ENCODE measurements at regions not wholly inside any gene's neighbourhood (a gene's known extent, or its start where the extent isn't known, plus 50 kb on each side); places are given as distances from the start of the nearest gene placed in this dataset.

GRCh38 chr14:104334424-104335161 lies 196.2 kb downstream of the KIF26A start:
- Histone ChIP-seq H4K12ac (ENCODE audit: low read depth, low read length) (no peak overlapping the region), H3K4ac (ENCODE audit: low read depth, low read length) (no peak overlapping the region), H2BK5ac (ENCODE audit: low read depth, low read length, poor library complexity) (no peak overlapping the region), H2AFZ (ENCODE audit: insufficient read depth, low read length, poor library complexity) (no peak overlapping the region), H2BK12ac (ENCODE audit: low read length) (no peak overlapping the region), H3K79me2 (ENCODE audit: control insufficient read depth, insufficient read depth, low read length, poor library complexity) (no peaks in the 10 kb centered on the region), H3K23ac (ENCODE audit: low read length) (no peak overlapping the region), H3K27me3 (ENCODE audit: insufficient read depth, low read length) (no peaks in the 10 kb centered on the region), H4K8ac (ENCODE audit: low read depth, low read length) (no peak overlapping the region), H3K36me3 (ENCODE audit: control insufficient read depth in 1 of 2, insufficient read depth in 2 of 2, low read length in 2 of 2) (no peaks in the 10 kb centered on the region), H3K79me1 (ENCODE audit: low read length) (no peaks in the 10 kb centered on the region), H3K27ac (ENCODE audit: low read depth, low read length) (no peak overlapping the region), H2AK5ac (ENCODE audit: low read length) (no peak overlapping the region), H3K9me3 (ENCODE audit: insufficient read depth, low read depth, low read length) (peaks cover 3% of the 10 kb centered on the region), H3K4me2 (ENCODE audit: low read length) (no peak overlapping the region), H4K91ac (ENCODE audit: low read depth, low read length) (no peak overlapping the region), H3K4me1 (ENCODE audit: control insufficient read depth in 1 of 2, insufficient read depth in 2 of 2, low read length in 2 of 2) (no peaks in the 10 kb centered on the region), H3K4me3 (ENCODE audit: low read depth, low read length) (no peak overlapping the region), H3K9ac (ENCODE audit: low read length) (no peak overlapping the region), H3K18ac (ENCODE audit: low read length) (no peak overlapping the region), H2BK120ac (ENCODE audit: insufficient read depth, low read length, poor library complexity) (no peak overlapping the region), H3K14ac (ENCODE audit: low read length) (no peak overlapping the region)
- no peak for DNase-seq
- WGBS (ENCODE audit: extremely low coverage, insufficient coverage, insufficient read length), result no CpG with 5 or more reads among the region's 31 CpGs

- no peak overlapping the region for H2BK5ac ChIP-seq (ENCODE audit: low read depth, low read length, poor library complexity)
- H3K23ac ChIP-seq (ENCODE audit: low read length), result no peak overlapping the region
- H3K79me1 ChIP-seq (ENCODE audit: low read length), result no peaks in the 10 kb centered on the region
- DNase-seq, result no peak
- no peak overlapping the region for H2BK12ac ChIP-seq (ENCODE audit: low read length)
- H3K18ac ChIP-seq (ENCODE audit: low read length), result no peak overlapping the region
- peaks cover 2% of the 10 kb centered on the region for H3K9me3 ChIP-seq (ENCODE audit: insufficient read depth, low read depth, low read length)
- H4K91ac ChIP-seq (ENCODE audit: low read depth, low read length), result no peak overlapping the region
- H3K27me3 ChIP-seq (ENCODE audit: insufficient read depth, low read length), result no peaks in the 10 kb centered on the region
- H3K4ac ChIP-seq (ENCODE audit: low read depth, low read length), result no peak overlapping the region
- H3K14ac ChIP-seq (ENCODE audit: low read length), result no peak overlapping the region
- WGBS (ENCODE audit: extremely low coverage, insufficient coverage, insufficient read length), result no CpG with 5 or more reads among the region's 4 CpGs
- no peak overlapping the region for H2BK120ac ChIP-seq (ENCODE audit: insufficient read depth, low read length, poor library complexity)
- H3K4me1 ChIP-seq (ENCODE audit: control insufficient read depth in 1 of 2, insufficient read depth in 2 of 2, low read length in 2 of 2), result no peaks in the 10 kb centered on the region
- no peaks in the 10 kb centered on the region for H3K79me2 ChIP-seq (ENCODE audit: control insufficient read depth, insufficient read depth, low read length, poor library complexity)
- no peak overlapping the region for H2AK5ac ChIP-seq (ENCODE audit: low read length)
- H4K12ac ChIP-seq (ENCODE audit: low read depth, low read length), result no peak overlapping the region
- no peak overlapping the region for H4K8ac ChIP-seq (ENCODE audit: low read depth, low read length)
- no peaks in the 10 kb centered on the region for H3K36me3 ChIP-seq (ENCODE audit: control insufficient read depth in 1 of 2, insufficient read depth in 2 of 2, low read length in 2 of 2)
- no peak overlapping the region for H3K27ac ChIP-seq (ENCODE audit: low read depth, low read length)
- H2AFZ ChIP-seq (ENCODE audit: insufficient read depth, low read length, poor library complexity), result no peak overlapping the region
- H3K4me2 ChIP-seq (ENCODE audit: low read length), result no peak overlapping the region
- H3K9ac ChIP-seq (ENCODE audit: low read length), result no peak overlapping the region
- H3K4me3 ChIP-seq (ENCODE audit: low read depth, low read length), result no peak overlapping the region
These were observed 196.8 kb downstream of the KIF26A start for GRCh38 chr14:104335176-104335575.

- Histone ChIP-seq H3K9me3 (ENCODE audit: insufficient read depth, low read depth, low read length) (peaks cover 2% of the 10 kb centered on the region), H2BK12ac (ENCODE audit: low read length) (no peak overlapping the region), H3K4me3 (ENCODE audit: low read depth, low read length) (no peak overlapping the region), H3K18ac (ENCODE audit: low read length) (no peak overlapping the region), H2BK5ac (ENCODE audit: low read depth, low read length, poor library complexity) (no peak overlapping the region), H3K27me3 (ENCODE audit: insufficient read depth, low read length) (no peaks in the 10 kb centered on the region), H3K79me2 (ENCODE audit: control insufficient read depth, insufficient read depth, low read length, poor library complexity) (no peaks in the 10 kb centered on the region), H3K14ac (ENCODE audit: low read length) (no peak overlapping the region), H3K4me2 (ENCODE audit: low read length) (no peak overlapping the region), H3K27ac (ENCODE audit: low read depth, low read length) (no peak overlapping the region), H4K12ac (ENCODE audit: low read depth, low read length) (no peak overlapping the region), H2BK120ac (ENCODE audit: insufficient read depth, low read length, poor library complexity) (no peak overlapping the region), H3K23ac (ENCODE audit: low read length) (no peak overlapping the region), H2AK5ac (ENCODE audit: low read length) (no peak overlapping the region), H3K4ac (ENCODE audit: low read depth, low read length) (no peak overlapping the region), H3K79me1 (ENCODE audit: low read length) (no peaks in the 10 kb centered on the region), H4K91ac (ENCODE audit: low read depth, low read length) (no peak overlapping the region), H4K8ac (ENCODE audit: low read depth, low read length) (no peak overlapping the region), H3K4me1 (ENCODE audit: control insufficient read depth in 1 of 2, insufficient read depth in 2 of 2, low read length in 2 of 2) (no peaks in the 10 kb centered on the region), H3K36me3 (ENCODE audit: control insufficient read depth in 1 of 2, insufficient read depth in 2 of 2, low read length in 2 of 2) (no peaks in the 10 kb centered on the region), H3K9ac (ENCODE audit: low read length) (no peak overlapping the region), H2AFZ (ENCODE audit: insufficient read depth, low read length, poor library complexity) (no peak overlapping the region)
- WGBS (ENCODE audit: extremely low coverage, insufficient coverage, insufficient read length), result no CpG with 5 or more reads among the region's 12 CpGs
- DNase-seq, result no peak
These were observed 197.2 kb downstream of the KIF26A start for GRCh38 chr14:104335611-104336010.

GRCh38 chr14:104337351-104337750 lies 199.0 kb downstream of the KIF26A start:
- H2BK5ac ChIP-seq (ENCODE audit: low read depth, low read length, poor library complexity), result no peak overlapping the region
- no peak overlapping the region for H3K4me3 ChIP-seq (ENCODE audit: low read depth, low read length)
- no peak overlapping the region for H3K4me2 ChIP-seq (ENCODE audit: low read length)
- H3K18ac ChIP-seq (ENCODE audit: low read length), result no peak overlapping the region
- no peaks in the 10 kb centered on the region for H3K27me3 ChIP-seq (ENCODE audit: insufficient read depth, low read length)
- H2BK120ac ChIP-seq (ENCODE audit: insufficient read depth, low read length, poor library complexity), result no peak overlapping the region
- no peak overlapping the region for H3K14ac ChIP-seq (ENCODE audit: low read length)
- no peaks in the 10 kb centered on the region for H3K79me1 ChIP-seq (ENCODE audit: low read length)
- no peak overlapping the region for H2BK12ac ChIP-seq (ENCODE audit: low read length)
- no peaks in the 10 kb centered on the region for H3K79me2 ChIP-seq (ENCODE audit: control insufficient read depth, insufficient read depth, low read length, poor library complexity)
- H4K12ac ChIP-seq (ENCODE audit: low read depth, low read length), result no peak overlapping the region
- no peak overlapping the region for H2AFZ ChIP-seq (ENCODE audit: insufficient read depth, low read length, poor library complexity)
- H3K9ac ChIP-seq (ENCODE audit: low read length), result no peak overlapping the region
- no peaks in the 10 kb centered on the region for H3K4me1 ChIP-seq (ENCODE audit: control insufficient read depth in 1 of 2, insufficient read depth in 2 of 2, low read length in 2 of 2)
- H3K4ac ChIP-seq (ENCODE audit: low read depth, low read length), result no peak overlapping the region
- H4K8ac ChIP-seq (ENCODE audit: low read depth, low read length), result no peak overlapping the region
- H2AK5ac ChIP-seq (ENCODE audit: low read length), result no peak overlapping the region
- no peak overlapping the region for H3K27ac ChIP-seq (ENCODE audit: low read depth, low read length)
- H3K23ac ChIP-seq (ENCODE audit: low read length), result no peak overlapping the region
- H3K36me3 ChIP-seq (ENCODE audit: control insufficient read depth in 1 of 2, insufficient read depth in 2 of 2, low read length in 2 of 2), result no peaks in the 10 kb centered on the region
- H4K91ac ChIP-seq (ENCODE audit: low read depth, low read length), result no peak overlapping the region
- no peaks in the 10 kb centered on the region for H3K9me3 ChIP-seq (ENCODE audit: insufficient read depth, low read depth, low read length)
- WGBS (ENCODE audit: extremely low coverage, insufficient coverage, insufficient read length), result no CpG with 5 or more reads among the region's 4 CpGs
- DNase-seq, result no peak
